HL-60 (cell line): ENCODE measurements at regions not wholly inside any gene's neighbourhood (a gene's known extent, or its start where the extent isn't known, plus 50 kb on each side); places are given as distances from the start of the nearest gene placed in this dataset.

Experiments used
- DNase-seq, 2 experiments: peaks; one replicate each; pipeline ENCODE4 v3.0.0-alpha.2; 2010 to 2020; ENCODE audit warnings: low read depth in 1 of 2, low spot score in 1 of 2
- H3K27ac ChIP-seq: fragments of 250-450 bp; sonication (Bioruptor Pico); replicated peaks from 2 replicates; pipeline ENCODE4 v1.5.1; 2020; ENCODE audit warnings: mild to moderate bottlenecking, moderate library complexity
- H3K27me3 ChIP-seq: fragments of 250-450 bp; sonication (Bioruptor Pico); 2 replicates; pipeline ENCODE4 v1.5.1; 2021; ENCODE audit warnings: mild to moderate bottlenecking, moderate library complexity; ENCODE audit not compliant: insufficient read depth, poor library complexity, severe bottlenecking
- H3K4me3 ChIP-seq: replicated peaks from 2 replicates; pipeline ENCODE4 v1.5.1; 2011; ENCODE audit warnings: mild to moderate bottlenecking, control low read depth, low read length; ENCODE audit not compliant: insufficient read depth
- CTCF ChIP-seq: IDR thresholded peaks from one replicate; pipeline ENCODE4 v1.5.1; 2011; ENCODE audit warnings: low read length, control low read depth, inconsistent platforms; ENCODE audit not compliant: insufficient read depth
- GABPA ChIP-seq: IDR thresholded peaks from 2 replicates; pipeline ENCODE4 v1.6.1; 2012; ENCODE audit warnings: low read depth
- POLR2AphosphoS5 ChIP-seq: IDR thresholded peaks from 2 replicates; pipeline ENCODE4 v1.6.1; 2012; ENCODE audit warnings: low read depth
- REST ChIP-seq: IDR thresholded peaks from 2 replicates; pipeline ENCODE4 v1.6.1; 2012; ENCODE audit warnings: low read depth; ENCODE audit not compliant: insufficient replicate concordance
- SPI1 ChIP-seq: IDR thresholded peaks from 2 replicates; pipeline ENCODE4 v1.6.1; 2012; ENCODE audit warnings: low read depth, mild to moderate bottlenecking, borderline replicate concordance

- H3K27ac ChIP-seq, result no peak overlapping the region
- no peak for DNase-seq
- TF ChIP-seq CTCF (no peak), GABPA (no peak), POLR2AphosphoS5 (no peak), REST (no peak), SPI1 (no peak)
- no peak overlapping the region for H3K4me3 ChIP-seq
- no peaks in the 10 kb centered on the region for H3K27me3 ChIP-seq
Measured at GRCh38 chr2:4715065-4715464, 977.1 kb upstream of the SOX11 start.

GRCh38 chr2:4718777-4719176, 973.4 kb upstream of the SOX11 start:
- Histone ChIP-seq H3K27ac (no peak overlapping the region), H3K4me3 (no peak overlapping the region), H3K27me3 (no peaks in the 10 kb centered on the region)
- no peak for TF ChIP-seq SPI1
- TF ChIP-seq POLR2AphosphoS5, result no peak
- TF ChIP-seq REST, result no peak
- no peak for DNase-seq

- no peaks in the 10 kb centered on the region for H3K27me3 ChIP-seq
- no peak for TF ChIP-seq GABPA
- no peak for TF ChIP-seq SPI1
- no peak for TF ChIP-seq POLR2AphosphoS5
- TF ChIP-seq CTCF, result no peak
- no peak for TF ChIP-seq REST
- H3K4me3 ChIP-seq, result no peak overlapping the region
- DNase-seq, result no peak
- H3K27ac ChIP-seq, result no peak overlapping the region
Measured at GRCh38 chr2:4725618-4726017, 966.6 kb upstream of the SOX11 start.

- DNase-seq, result no peak
- no peak for TF ChIP-seq POLR2AphosphoS5
- TF ChIP-seq GABPA, result no peak
- no peak for TF ChIP-seq CTCF
- no peak for TF ChIP-seq SPI1
- no peak for TF ChIP-seq REST
- Histone ChIP-seq H3K27ac (no peak overlapping the region), H3K27me3 (no peaks in the 10 kb centered on the region), H3K4me3 (no peak overlapping the region)
Measured at GRCh38 chr2:4732560-4732959, 959.6 kb upstream of the SOX11 start.
